SH-SY5Y (cell line): ENCODE measurements at regions not wholly inside any gene's neighbourhood (a gene's known extent, or its start where the extent isn't known, plus 50 kb on each side); places are given as distances from the start of the nearest gene placed in this dataset.

ENCODE experiments used
- GATA2 ChIP-seq: IDR thresholded peaks from 2 replicates; pipeline ENCODE4 v1.6.1; 2011; ENCODE audit warnings: mild to moderate bottlenecking, low read depth, low read length
- GATA3 ChIP-seq: IDR thresholded peaks from 2 replicates; pipeline ENCODE4 v1.6.1; 2011; ENCODE audit warnings: low read depth, mild to moderate bottlenecking, low read length, moderate library complexity

GRCh38 chr12:9260931-9261330, 52.7 kb upstream of the PZP start:
- TF ChIP-seq GATA2 (no peak), GATA3 (no peak)

DNA sequence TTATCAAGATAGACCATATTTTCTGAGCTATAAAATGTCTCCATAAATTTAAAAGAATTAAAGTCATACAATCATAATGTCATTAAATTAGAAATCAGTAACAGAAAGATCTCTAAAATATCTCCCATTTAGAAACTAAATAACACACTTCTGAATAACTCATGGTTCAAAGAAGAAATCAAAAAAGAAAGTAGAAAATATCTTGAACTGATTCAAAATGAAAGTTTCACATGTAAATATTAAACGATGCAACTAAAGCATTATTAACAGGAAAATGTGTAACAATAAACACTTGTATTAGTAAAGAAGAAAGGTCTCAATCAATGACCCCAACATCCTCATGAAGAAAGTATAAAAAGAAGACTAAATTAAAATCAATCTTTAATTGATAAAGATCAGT, 50.5 kb upstream of the PZP start:
- no peak for TF ChIP-seq GATA2
- TF ChIP-seq GATA3, result no peak
